Posterior vena cava (tissue), 2 donors: ENCODE measurements at regions not wholly inside any gene's neighbourhood (a gene's known extent, or its start where the extent isn't known, plus 50 kb on each side); places are given as distances from the start of the nearest gene placed in this dataset.

Experiments
- DNase-seq: peaks from one replicate; pipeline ENCODE4 v3.0.0-alpha.2; 2020; ENCODE audit warnings: low spot score
- intact Hi-C, 2 donors: fragments of 100-400 bp; cut with DNase I; formaldehyde crosslinking; loops; one replicate each; pipeline versions ENCODE4 v1.14.1 to v1.14.2; 2022 to 2023
- donor health status: DM: yes; HTN: yes; CAD: no.
- donor health status: DM: yes; HTN: yes; CAD: no.

DNA sequence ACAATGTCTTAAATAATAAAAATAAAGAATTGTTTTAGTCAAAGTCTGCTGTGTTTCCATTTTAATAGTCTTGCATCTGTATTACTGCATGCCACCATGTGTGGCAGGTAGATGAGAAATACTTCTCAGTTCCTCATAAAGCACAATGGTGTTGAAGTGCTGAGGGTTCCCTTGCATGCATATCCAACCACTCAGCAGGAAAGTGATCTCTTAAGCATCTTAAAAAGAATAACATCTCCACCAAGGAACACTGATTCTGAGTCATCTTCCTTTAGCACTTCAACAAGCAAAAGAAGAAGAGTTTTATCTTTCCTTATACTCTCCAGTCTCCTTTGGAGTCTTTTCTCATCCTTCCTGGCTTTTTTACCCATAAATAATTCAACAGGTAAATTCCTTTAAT lies 602.0 kb downstream of the TBL1XR1 start:
- DNase-seq: no peak
- intact Hi-C loops: no loop called here

DNA sequence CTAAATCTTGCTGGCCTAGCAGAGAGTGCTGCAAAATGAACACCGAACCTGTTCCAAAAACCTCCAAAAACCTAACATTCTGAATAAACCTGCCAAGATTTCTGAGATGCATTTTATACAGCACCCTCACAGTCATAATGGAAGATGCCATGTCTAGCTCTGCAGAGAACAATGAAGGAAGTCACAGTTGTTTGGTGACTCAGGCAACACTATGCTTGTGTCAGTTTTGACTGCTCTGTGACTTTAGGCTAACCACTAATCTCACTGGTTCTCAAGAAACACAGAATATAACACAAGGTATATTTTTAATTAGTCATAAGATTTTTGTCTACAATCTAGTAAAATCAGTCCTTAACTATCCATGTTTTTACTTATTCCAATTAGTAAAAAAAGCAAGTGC lies 606.6 kb downstream of the TBL1XR1 start:
- intact Hi-C loops: no loop called here
- no peak for DNase-seq

DNA sequence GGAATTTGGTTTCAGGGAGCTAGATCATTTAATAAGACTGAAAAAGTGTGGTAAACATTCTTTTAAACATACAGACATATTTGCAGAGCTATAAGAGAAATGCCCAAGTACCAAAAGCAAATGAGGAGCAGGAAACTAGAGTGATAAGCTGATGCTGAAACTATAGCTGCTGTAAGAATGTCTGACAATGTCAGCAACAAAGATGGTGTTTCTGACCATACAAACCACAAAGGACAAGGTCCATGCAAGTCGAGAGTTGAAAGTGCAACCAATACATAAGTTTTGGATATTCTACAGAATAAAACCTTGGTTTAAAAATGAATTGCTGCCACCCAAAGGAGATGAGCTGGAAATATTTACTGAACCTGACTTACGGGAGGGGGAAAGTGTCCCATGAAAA lies 610.2 kb downstream of the TBL1XR1 start:
- intact Hi-C loops: no loop called here

DNA sequence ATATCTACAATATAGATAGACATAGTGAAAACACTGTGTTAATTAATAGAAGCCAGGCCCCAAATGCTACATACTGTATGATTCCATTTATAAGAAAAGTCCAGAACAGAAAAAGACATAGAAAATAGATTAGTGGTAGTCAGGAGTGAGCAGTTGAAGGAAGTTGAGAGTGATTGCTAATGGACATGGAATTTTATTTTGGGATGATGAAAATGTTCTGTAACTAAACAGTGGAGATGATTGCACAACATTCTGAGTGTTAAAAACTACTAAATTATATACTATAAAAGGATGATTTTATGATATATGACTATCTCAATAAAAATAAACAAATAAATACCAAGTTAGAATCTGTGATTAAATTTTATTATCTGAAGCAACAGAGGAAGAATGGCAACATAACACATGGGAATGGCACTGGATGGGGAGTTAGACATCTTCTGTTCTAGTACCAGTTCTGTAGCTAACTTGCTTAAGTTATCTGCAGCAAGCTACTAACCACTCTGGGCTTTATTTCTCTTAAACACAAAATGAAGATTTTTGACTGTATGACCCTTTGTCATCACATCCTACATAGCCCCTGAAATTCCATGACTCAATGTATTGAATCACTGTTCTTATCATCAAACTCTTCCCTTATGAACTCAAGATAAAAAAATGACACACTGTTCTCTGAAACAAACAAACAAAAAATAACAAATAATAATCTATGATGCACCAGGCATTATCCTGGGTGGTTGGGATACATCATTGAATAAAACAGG lies 612.7 kb downstream of the TBL1XR1 start:
- no peak for DNase-seq
- intact Hi-C loops: no loop called here

More for the DNA sequence above, 610.2 kb downstream of the TBL1XR1 start:
- no peak for DNase-seq

DNA sequence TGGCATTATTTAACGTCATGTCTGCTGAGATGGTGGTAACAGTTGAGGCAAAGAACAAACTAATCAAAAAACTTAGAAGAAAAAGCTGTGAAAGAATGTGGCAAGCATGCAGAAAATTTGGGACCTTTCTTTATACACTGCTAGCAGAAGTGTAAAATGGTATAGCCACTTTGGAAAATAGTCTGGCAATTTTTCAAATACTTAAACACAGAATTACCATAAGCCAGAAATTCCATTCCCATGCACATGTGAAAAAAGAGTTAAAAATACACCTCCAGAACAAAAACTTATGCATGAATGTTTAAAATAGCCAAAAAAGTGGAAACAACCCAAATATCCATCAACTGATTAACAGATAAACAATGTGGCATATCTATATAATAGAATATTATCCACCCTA lies 613.3 kb downstream of the TBL1XR1 start:
- intact Hi-C loops: no loop called here
- no peak for DNase-seq

DNA sequence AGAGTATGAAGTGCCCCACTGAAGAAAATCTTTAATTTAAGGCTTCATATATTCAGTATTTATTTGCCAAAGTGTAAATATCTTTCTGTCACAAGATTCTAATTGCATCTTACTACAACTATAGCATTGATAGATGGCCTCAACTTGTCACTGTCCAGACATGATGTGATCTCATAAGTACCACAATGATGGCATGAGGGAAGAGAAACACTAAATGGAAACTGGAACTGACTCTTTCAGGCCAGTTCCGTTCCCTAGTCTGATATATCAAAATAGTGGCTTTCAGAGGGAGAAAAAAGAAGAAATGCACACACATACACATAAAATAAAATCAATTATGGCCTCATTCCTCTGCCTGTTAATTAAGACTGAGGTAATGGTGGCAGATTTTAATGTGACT lies 615.7 kb downstream of the TBL1XR1 start:
- no peak for DNase-seq
- intact Hi-C loops: no loop called here

DNA sequence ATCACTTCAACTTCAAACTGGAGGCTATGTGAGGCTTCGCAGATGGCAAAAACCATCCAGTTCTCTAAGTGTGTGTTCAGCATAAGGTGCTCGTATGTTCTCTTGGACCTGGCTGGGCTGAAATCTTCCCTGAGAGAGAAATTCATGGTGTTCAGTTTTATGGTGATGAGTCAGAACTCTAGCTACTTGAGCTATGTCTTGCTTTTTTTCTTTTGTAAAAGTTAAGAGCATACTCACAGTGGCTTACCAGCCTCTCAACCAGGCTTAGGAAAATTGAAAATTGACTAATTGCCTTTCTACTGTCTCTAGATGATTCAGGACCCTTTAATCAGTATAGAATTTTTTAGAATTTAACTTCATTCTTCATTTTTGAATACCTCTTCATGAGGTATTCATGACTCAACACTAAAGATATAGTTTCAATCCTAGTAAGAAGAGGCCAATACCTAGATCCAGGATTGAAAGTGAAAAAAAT lies 617.5 kb downstream of the TBL1XR1 start:
- intact Hi-C loops: no loop called here
- no peak for DNase-seq

DNA sequence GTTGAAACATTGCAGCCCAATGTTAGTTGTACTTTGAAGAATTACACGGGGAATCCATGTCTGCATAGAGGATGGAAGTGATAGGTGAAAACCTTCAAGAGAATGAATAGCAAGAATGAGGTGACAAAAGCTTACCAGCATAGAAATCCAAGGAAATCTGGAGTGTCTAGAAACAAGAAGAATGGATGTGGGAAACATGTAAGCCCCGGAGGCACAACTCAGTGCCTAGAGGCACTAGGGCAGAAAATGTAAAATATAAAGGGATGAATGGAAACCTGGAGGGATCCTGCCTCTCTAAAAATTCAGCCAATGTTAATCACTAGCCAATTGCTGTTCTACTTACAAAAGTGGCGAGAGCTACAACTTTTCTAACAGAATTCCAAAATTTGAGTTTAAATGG lies 619.0 kb downstream of the TBL1XR1 start:
- intact Hi-C loops: no loop called here
- no peak for DNase-seq

DNA sequence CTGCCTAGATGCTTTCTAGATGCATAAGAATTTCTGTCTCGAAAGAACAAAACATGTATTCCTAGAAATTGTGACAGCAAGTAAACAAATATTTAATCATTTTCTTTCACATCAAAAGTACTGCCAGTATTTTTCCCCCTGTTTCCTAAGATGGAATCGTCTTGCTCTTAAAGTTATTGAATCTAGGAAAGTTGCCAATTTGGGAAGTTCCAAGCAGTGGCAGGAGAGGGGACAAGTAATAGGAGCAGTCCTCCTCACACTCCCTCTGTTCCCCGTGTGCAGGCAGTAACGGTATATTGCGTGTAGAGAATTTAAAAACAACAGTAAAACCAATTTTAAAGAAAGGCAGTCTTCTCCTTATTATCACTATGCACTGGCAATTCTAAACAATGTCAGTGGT lies 619.8 kb downstream of the TBL1XR1 start:
- no peak for DNase-seq
- intact Hi-C loops: no loop called here

DNA sequence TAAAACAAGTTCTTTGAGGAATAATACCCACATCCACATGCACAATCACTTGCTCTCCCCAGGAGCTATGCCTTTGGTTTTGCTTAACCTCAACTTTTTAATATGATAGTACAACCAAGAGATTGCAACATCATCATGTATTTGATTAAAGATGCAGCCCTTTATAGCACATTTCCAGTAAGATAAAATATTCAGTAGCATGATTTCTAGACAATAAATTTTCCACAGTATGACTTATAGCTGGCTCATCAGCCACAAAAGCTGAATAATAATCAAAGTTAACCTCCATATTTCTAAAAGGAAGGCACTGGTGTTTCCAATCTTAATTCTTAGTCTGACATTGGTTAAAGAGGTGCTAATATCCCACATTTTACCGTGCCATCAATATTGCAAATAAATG lies 622.5 kb downstream of the TBL1XR1 start:
- DNase-seq: no peak

DNA sequence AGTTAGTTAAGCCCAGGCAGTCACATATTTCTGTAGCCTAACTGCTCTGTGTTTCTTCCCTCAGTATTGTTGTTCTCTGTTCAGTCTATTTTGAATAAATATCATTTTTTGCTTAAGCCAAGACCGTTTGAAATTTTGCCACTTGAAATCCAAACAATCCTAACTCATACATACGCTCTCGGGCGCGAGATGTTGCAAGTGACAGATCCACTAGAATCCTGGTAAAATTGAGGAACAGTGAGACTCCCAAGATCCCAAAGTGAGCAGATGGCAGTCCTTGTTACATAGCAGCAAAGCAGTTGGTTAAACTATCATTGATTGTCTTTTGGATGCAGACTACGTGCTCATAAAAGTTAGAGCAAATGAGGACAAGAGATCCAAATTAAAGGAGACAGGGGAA lies 625.4 kb downstream of the TBL1XR1 start:
- intact Hi-C loops: no loop called here

More for the DNA sequence above, 622.5 kb downstream of the TBL1XR1 start:
- intact Hi-C loops: no loop called here

DNA sequence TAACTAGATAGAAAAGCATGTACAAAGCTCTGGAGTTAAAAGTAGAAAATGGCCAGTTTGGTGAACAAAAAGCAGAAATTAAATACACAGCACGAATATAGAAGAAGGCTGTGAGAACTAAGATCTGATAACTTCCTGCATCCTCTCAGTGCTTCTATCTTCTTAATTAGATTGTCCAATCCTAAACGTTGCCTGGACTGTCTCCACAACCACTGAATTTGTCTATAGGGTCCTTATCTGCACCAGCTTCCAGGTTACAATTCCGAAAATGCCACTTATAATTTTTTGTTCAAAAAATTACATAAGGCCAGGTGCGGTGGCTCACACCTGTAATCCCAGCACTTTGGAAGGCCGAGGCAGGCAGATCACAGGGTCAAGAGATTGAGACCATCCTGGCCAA lies 626.3 kb downstream of the TBL1XR1 start:
- no peak for DNase-seq

More for the DNA sequence above, 625.4 kb downstream of the TBL1XR1 start:
- DNase-seq: no peak

DNA sequence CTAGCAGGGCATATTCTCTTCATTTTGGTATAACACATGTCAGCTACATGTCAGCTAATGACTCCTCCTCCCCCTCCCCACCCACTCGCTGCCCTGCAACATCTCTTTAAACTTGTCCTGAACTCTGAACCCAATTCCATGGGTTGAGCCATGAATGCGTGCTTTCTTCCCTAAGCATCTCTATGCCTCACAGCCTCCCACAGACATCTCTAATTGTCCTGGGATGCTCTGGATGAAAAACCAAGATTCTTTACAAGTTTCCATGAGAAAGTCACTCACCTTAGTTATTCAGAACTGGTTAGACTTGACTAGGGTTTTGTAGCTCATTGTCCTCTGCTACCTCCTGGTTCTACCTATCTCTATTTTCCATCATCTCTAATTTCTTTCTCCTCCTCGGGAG lies 629.1 kb downstream of the TBL1XR1 start:
- no peak for DNase-seq
- intact Hi-C loops: no loop called here

More for the DNA sequence above, 626.3 kb downstream of the TBL1XR1 start:
- intact Hi-C loops: no loop called here

DNA sequence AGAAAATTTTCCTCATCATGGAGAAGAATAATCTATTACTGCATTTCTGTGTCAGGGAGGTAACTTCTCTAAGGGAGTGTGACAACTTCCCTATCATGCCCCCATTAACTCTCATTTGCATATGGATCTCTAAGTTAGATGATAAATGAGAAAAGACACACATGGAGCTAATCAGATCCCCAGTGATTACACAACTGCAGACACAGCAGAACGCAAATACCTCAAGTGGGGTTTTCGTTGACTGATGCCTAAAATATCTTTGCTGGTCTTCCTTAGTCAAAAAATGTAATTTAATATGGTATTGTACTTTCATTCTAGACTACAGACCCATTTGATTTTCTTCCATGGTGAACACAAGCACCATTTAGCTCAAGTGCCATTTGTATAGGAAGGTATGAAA lies 630.5 kb downstream of the TBL1XR1 start:
- intact Hi-C loops: no loop called here
- DNase-seq: no peak

DNA sequence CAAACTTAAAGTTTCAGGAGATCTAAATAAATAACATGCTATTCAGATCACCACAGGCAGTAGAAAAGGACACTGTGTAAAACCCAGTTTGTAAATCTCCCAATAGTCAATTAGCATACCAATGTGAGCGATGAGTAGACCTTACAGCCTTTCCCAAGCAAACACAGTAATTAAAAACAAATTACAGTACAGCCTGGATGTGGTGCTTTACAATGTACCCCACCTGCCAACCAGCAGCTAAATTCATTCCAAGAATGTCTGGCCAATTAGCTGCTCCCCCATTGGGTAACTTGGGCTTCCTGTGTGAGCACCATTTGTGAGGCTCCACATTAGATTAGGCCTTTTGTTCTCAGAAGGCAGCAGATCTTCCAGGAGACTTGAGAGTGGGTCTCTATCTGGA lies 635.0 kb downstream of the TBL1XR1 start:
- DNase-seq: no peak
- intact Hi-C loops: no loop called here

DNA sequence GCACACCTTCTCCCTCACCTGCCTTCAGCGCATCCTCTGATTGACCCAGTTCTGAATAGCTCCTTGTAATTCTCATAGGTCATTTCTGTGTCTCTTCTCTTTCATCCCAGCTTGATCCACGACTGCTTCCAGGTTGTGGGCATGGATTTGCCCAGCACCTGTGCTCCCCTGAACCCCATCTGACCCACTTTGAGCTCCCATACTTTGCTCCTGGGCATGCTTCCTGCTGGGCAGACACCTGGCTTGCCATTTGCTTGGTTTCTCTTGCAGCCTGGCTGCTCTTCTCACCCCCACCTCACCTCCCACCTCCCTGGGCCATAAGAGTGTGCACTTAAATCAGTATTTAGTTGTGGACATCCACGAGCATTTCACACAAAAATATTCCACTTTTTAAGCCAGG lies 635.5 kb downstream of the TBL1XR1 start:
- intact Hi-C loops: no loop called here
- no peak for DNase-seq

DNA sequence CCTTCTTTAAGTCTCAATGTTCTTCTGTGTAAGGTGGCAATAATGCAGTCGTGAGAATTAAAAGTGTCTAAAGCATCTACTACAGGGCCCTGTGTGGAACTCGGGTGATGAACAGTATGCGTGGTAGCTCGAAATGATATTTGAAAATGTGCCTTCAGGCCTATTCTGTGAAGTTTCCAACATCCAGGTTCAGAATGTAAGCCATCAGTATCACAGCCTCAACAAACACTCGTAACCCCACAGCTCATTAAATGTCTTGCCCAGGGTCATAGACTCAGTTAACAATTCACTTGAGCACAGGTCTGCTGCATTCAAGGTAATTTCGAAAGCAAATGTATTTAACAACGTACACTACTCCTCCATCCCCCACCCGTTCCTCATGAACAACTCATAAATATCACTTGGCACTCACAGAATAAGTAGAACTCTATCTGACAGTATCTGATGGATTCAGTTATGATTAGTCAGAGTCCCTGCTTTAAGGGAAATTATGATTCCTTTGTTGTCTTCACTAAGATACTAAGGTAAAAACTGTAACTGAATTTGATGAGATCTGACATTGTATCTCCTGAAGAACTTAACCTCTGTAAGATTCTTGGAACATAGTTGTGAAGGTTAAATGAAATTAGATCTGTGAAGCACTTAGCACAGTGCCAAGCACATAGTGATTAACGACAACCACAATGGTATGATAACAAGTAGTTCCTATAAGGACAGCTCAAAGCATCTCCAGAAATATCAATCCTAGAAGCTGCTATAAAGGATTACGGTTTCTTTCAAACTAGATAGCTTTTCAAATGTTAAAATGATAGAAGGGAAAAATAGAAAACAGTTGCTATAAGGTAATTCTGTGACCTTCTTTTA lies 642.3 kb downstream of the TBL1XR1 start:
- intact Hi-C loops: no loop called here
- DNase-seq: no peak

DNA sequence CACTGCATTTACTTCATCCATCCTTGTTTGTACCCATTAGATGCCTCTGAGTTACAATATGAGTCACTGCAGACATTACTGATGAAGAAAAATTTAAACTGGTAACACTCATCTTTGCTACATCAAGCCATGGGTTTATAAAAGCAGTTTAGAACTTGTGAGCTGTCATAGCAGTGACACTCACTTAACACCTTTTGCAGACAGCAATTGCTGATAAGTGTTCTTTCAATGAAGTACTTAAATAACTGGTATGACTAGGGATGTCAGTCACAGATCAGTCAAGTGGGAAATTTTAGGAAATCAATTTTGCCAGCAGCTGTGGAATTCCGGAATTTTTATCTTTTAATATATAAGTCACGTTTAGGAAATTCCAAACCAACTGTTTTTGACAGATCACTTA lies 643.0 kb downstream of the TBL1XR1 start:
- DNase-seq: no peak
- intact Hi-C loops: no loop called here

DNA sequence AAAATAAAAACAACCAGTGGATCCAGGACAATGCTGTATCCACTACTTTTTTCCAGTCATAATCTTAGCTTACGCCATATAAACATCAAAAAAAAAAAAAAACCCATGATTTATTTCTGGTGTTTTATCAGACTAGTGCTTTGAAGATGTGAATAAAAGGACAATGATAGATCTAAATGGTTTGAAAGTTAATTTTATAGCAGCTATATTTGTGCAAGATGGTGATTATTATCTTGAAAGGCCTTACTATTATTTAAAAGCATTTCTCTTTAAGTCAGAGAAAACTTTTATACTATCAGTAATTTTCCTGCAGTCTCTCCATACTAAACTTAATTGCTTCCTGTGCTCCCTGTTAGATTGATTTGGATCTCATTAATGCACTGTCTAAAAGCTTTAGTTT lies 670.3 kb downstream of the TBL1XR1 start:
- intact Hi-C loops: no loop called here
- DNase-seq: no peak

DNA sequence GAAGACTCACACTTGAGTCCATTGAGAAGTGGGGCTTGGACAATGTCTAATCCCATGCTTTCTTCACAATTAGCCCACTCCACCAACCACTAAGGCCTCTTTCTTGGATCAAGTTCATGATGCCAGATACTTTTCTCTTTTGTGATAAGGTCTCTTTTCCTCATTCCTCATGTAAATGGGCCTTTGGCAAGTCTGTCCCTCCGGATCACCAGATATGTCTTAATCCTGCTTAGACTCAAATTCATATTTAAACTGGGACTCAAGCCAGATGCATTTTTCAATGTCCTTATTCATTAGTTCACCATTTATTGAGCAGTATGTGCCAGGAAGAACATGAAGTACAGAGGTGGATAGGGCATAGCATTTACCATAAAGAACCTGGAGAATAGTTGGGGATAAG lies 671.1 kb downstream of the TBL1XR1 start:
- intact Hi-C loops: no loop called here
- no peak for DNase-seq

DNA sequence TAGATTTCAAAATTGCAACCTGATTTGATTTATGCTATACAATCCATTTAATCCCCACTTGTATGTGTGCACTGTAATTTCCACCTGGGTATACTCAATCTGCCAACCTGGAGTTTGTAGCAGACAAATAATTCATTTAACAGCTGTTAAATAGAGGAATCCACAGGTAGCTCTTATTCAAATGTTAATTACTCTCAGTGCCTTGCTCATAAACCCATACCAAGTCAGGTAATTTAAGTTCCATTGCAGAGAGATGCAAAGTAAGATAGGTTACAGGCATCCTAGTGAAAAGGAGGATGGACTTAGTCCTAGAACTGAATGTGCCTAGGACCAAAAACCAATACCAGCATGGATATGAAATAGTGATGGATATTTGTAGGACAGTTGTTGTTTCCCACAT lies 674.2 kb downstream of the TBL1XR1 start:
- no peak for DNase-seq
- intact Hi-C loops: no loop called here
